H9 (cell line): ENCODE measurements at regions not wholly inside any gene's neighbourhood (a gene's known extent, or its start where the extent isn't known, plus 50 kb on each side); places are given as distances from the start of the nearest gene placed in this dataset.

Experiments used
- DNase-seq: peaks from one replicate; pipeline ENCODE4 v3.0.0-alpha.2; 2017
- H2AFZ ChIP-seq: one replicate; pipeline ENCODE4 v1.6.1; 2013; ENCODE audit warnings: mild to moderate bottlenecking, low read length, control low read depth, moderate library complexity
- H2AK5ac ChIP-seq: 2 replicates; pipeline ENCODE4 v1.6.1; 2013; ENCODE audit warnings: low read length, control low read depth, mixed read lengths; ENCODE audit not compliant: insufficient read length
- H2BK120ac ChIP-seq: one replicate; pipeline ENCODE4 v1.6.1; 2013; ENCODE audit warnings: low read depth, mild to moderate bottlenecking, low read length, control low read depth, inconsistent platforms; ENCODE audit not compliant: poor library complexity, severe bottlenecking
- H2BK12ac ChIP-seq: 2 replicates; pipeline ENCODE4 v1.6.1; 2013; ENCODE audit warnings: low read length, control low read depth, mixed read lengths, low read depth; ENCODE audit not compliant: insufficient read length
- H2BK15ac ChIP-seq: 2 replicates; pipeline ENCODE4 v1.6.1; 2013; ENCODE audit warnings: low read depth, low read length, control low read depth
- H2BK20ac ChIP-seq: one replicate; pipeline ENCODE4 v1.6.1; 2013; ENCODE audit warnings: low read depth, mild to moderate bottlenecking, low read length, control low read depth, inconsistent platforms; ENCODE audit not compliant: poor library complexity, severe bottlenecking
- H2BK5ac ChIP-seq: 2 replicates; pipeline ENCODE4 v1.6.1; 2013; ENCODE audit warnings: low read length, control low read depth, mixed read lengths; ENCODE audit not compliant: insufficient read length
- H3K14ac ChIP-seq: 2 replicates; pipeline ENCODE4 v1.6.1; 2013; ENCODE audit warnings: low read length, control low read depth; ENCODE audit not compliant: insufficient read depth
- H3K18ac ChIP-seq: 2 replicates; pipeline ENCODE4 v1.6.1; 2013; ENCODE audit warnings: low read depth, mild to moderate bottlenecking, mixed read lengths, low read length, control low read depth; ENCODE audit not compliant: insufficient read length
- H3K23ac ChIP-seq: 2 replicates; pipeline ENCODE4 v1.6.1; 2013; ENCODE audit warnings: low read length, control low read depth, mixed read lengths, low read depth; ENCODE audit not compliant: insufficient read length
- H3K23me2 ChIP-seq: 2 replicates; pipeline ENCODE4 v1.6.1; 2013; ENCODE audit warnings: low read depth, mild to moderate bottlenecking, mixed read lengths, low read length, control low read depth; ENCODE audit not compliant: insufficient read length, poor library complexity, severe bottlenecking
- H3K27ac ChIP-seq: 2 replicates; pipeline ENCODE4 v1.5.1; 2013; ENCODE audit warnings: low read length, control low read depth, mixed read lengths, low read depth; ENCODE audit not compliant: insufficient read length
- H3K27me3 ChIP-seq: 2 replicates; pipeline ENCODE4 v1.6.1; 2013; ENCODE audit warnings: low read length, control low read depth, inconsistent platforms; ENCODE audit not compliant: insufficient read depth
- H3K4ac ChIP-seq: 2 replicates; pipeline ENCODE4 v1.6.1; 2013; ENCODE audit warnings: low read depth, mild to moderate bottlenecking, control low read depth, inconsistent platforms, low read length, moderate library complexity
- H3K4me1 ChIP-seq: 2 replicates; pipeline ENCODE4 v1.6.1; 2013; ENCODE audit warnings: low read length, control low read depth, inconsistent platforms; ENCODE audit not compliant: insufficient read depth
- H3K4me2 ChIP-seq: 2 replicates; pipeline ENCODE4 v1.6.1; 2013; ENCODE audit warnings: low read length, control low read depth, mixed read lengths; ENCODE audit not compliant: insufficient read length, insufficient read depth
- H3K56ac ChIP-seq: 2 replicates; pipeline ENCODE4 v1.6.1; 2013; ENCODE audit warnings: low read depth, mild to moderate bottlenecking, mixed read lengths, low read length, control low read depth; ENCODE audit not compliant: insufficient read length
- H3K79me1 ChIP-seq: 2 replicates; pipeline ENCODE4 v1.6.1; 2013; ENCODE audit warnings: low read depth, mild to moderate bottlenecking, moderate library complexity, low read length, control low read depth, inconsistent platforms; ENCODE audit not compliant: insufficient read depth, poor library complexity, severe bottlenecking
- H3K79me2 ChIP-seq: 2 replicates; pipeline ENCODE4 v1.6.1; 2013; ENCODE audit warnings: low read length, control low read depth, inconsistent platforms; ENCODE audit not compliant: insufficient read depth
- H3K9ac ChIP-seq: 2 replicates; pipeline ENCODE4 v1.6.1; 2013; ENCODE audit warnings: low read length, control low read depth, mixed read lengths; ENCODE audit not compliant: insufficient read length; ENCODE audit errors: extremely low read depth
- H3K9me3 ChIP-seq: one replicate; pipeline ENCODE4 v1.6.1; 2013; ENCODE audit warnings: low read depth, low read length, inconsistent platforms; ENCODE audit not compliant: control insufficient read depth
- H3T11ph ChIP-seq: one replicate; pipeline ENCODE4 v1.6.1; 2013; ENCODE audit warnings: mild to moderate bottlenecking, low read length, control low read depth, inconsistent platforms
- H4K20me1 ChIP-seq: one replicate; pipeline ENCODE4 v1.6.1; 2013; ENCODE audit not compliant: control insufficient read depth, insufficient read length, insufficient read depth
- H4K5ac ChIP-seq: 2 replicates; pipeline ENCODE4 v1.6.1; 2013; ENCODE audit warnings: low read depth, mild to moderate bottlenecking, mixed read lengths, low read length, control low read depth; ENCODE audit not compliant: insufficient read length
- H4K8ac ChIP-seq: replicated peaks from 2 replicates; pipeline ENCODE4 v1.6.1; 2013; ENCODE audit warnings: low read length, control low read depth, mixed read lengths, low read depth; ENCODE audit not compliant: insufficient read length
- H4K91ac ChIP-seq: 2 replicates; pipeline ENCODE4 v1.6.1; 2013; ENCODE audit warnings: low read depth, mild to moderate bottlenecking, moderate library complexity, mixed read lengths, low read length, control low read depth; ENCODE audit not compliant: insufficient read length
- H3K27ac Mint-ChIP-seq, 3 experiments: 2 replicates in 2 of 3; 3 replicates in 1 of 3; pipeline ENCODE4 v1.8.0; 2020 to 2021; ENCODE audit warnings: mixed read lengths in 3 of 3, mild to moderate bottlenecking in 1 of 3, moderate library complexity in 1 of 3
- H3K27me3 Mint-ChIP-seq: 2 replicates; pipeline ENCODE4 v1.8.0; 2021; ENCODE audit warnings: low read depth, mild to moderate bottlenecking, moderate library complexity, mixed read lengths
- H3K36me3 Mint-ChIP-seq, 3 experiments: 2 replicates in 2 of 3; 3 replicates in 1 of 3; pipeline ENCODE4 v1.8.0; 2020 to 2021; ENCODE audit warnings: low read depth in 3 of 3, mixed read lengths in 3 of 3; ENCODE audit not compliant: insufficient read depth in 1 of 3
- H3K4me1 Mint-ChIP-seq, 2 experiments: 2 replicates each; pipeline ENCODE4 v1.8.0; 2020; ENCODE audit warnings: mixed read lengths in 2 of 2
- H3K4me3 Mint-ChIP-seq, 2 experiments: 2 replicates in 1 of 2; 3 replicates in 1 of 2; pipeline ENCODE4 v1.8.0; 2020 to 2021; ENCODE audit warnings: mild to moderate bottlenecking in 2 of 2, mixed read lengths in 2 of 2, moderate library complexity in 1 of 2
- H3K9me3 Mint-ChIP-seq, 2 experiments: 2 replicates in 1 of 2; 3 replicates in 1 of 2; pipeline ENCODE4 v1.8.0; 2020; ENCODE audit warnings: mild to moderate bottlenecking in 2 of 2, mixed read lengths in 2 of 2, moderate library complexity in 1 of 2
- CTCF ChIP-seq: fragments of 200-600 bp; sonication (generic); conservative IDR thresholded peaks from 3 replicates; pipeline ENCODE4 v1.8.0; 2021; ENCODE audit warnings: antibody characterized with exemption, mild to moderate bottlenecking

GRCh38 chr4:141518222-141518621, 118.2 kb upstream of the IL15 start:
- no peaks in the 10 kb centered on the region for H3K79me1 ChIP-seq
- DNase-seq, result no peak
- H3K27ac ChIP-seq, result no peak overlapping the region
- H2BK20ac ChIP-seq, result no peak overlapping the region
- no peak overlapping the region for H2AFZ ChIP-seq
- Mint-ChIP-seq H3K27me3 (no peaks in the 10 kb centered on the region), H3K4me1 (no peaks in the 10 kb centered on the region), H3K4me3 (no peak overlapping the region), H3K36me3 (no peaks in the 10 kb centered on the region), H3K9me3 (peaks cover 0 to 2% of the 10 kb centered on the region in 2 experiments; a peak in 3 of 5 replicates), H3K27ac (no peak overlapping the region)
- H3K79me2 ChIP-seq, result no peaks in the 10 kb centered on the region
- no peak overlapping the region for H3K56ac ChIP-seq
- no peaks in the 10 kb centered on the region for H3K9me3 ChIP-seq
- H3T11ph ChIP-seq, result no peak overlapping the region
- no peaks in the 10 kb centered on the region for H3K4me1 ChIP-seq
- H2BK12ac ChIP-seq, result no peak overlapping the region
- H4K20me1 ChIP-seq, result no peaks in the 10 kb centered on the region
- no peak overlapping the region for H4K8ac ChIP-seq
- H2AK5ac ChIP-seq, result no peak overlapping the region
- no peak overlapping the region for H3K4ac ChIP-seq
- no peak overlapping the region for H3K4me2 ChIP-seq
- no peaks in the 10 kb centered on the region for H3K23me2 ChIP-seq
- no peak overlapping the region for H2BK120ac ChIP-seq
- no peak overlapping the region for H4K5ac ChIP-seq
- H2BK15ac ChIP-seq, result no peak overlapping the region
- no peak overlapping the region for H3K23ac ChIP-seq
- H3K27me3 ChIP-seq, result no peaks in the 10 kb centered on the region
- no peak overlapping the region for H3K18ac ChIP-seq
- no peak overlapping the region for H2BK5ac ChIP-seq
- H3K9ac ChIP-seq, result no peak overlapping the region
- no peak overlapping the region for H4K91ac ChIP-seq
- no peak overlapping the region for H3K14ac ChIP-seq
- TF ChIP-seq CTCF, result no peak
